HEK293T (cell line): ENCODE measurements at regions not wholly inside any gene's neighbourhood (a gene's known extent, or its start where the extent isn't known, plus 50 kb on each side); places are given as distances from the start of the nearest gene placed in this dataset.

Source experiments
- CTCF ChIA-PET: fragments of 350-600 bp; formaldehyde crosslinking; extraction: SDS; loops from one replicate; lab custom pipeline; 2021; ENCODE audit warnings: antibody characterized with exemption, inconsistent platforms; lab: Yijun Ruan, JAX
- POLR2A ChIA-PET: fragments of 350-600 bp; formaldehyde crosslinking; extraction: SDS; loops from one replicate; lab custom pipeline; 2020; ENCODE audit warnings: antibody characterized with exemption, inconsistent platforms; lab: Yijun Ruan, JAX
- DNase-seq: peaks from one replicate; pipeline ENCODE4 v3.0.0; 2012; ENCODE audit warnings: mixed read lengths; ENCODE audit errors: extremely low spot score
- ARNT ChIP-seq: fragments of 450-650 bp; IDR thresholded peaks from 2 replicates; pipeline ENCODE4 v1.6.1; 2017; ENCODE audit warnings: mild to moderate bottlenecking
- BHLHE40 ChIP-seq: fragments of 450-650 bp; IDR thresholded peaks from 2 replicates; pipeline ENCODE4 v1.6.1; 2016; ENCODE audit warnings: mild to moderate bottlenecking, moderate library complexity, borderline replicate concordance
- CTBP1 ChIP-seq: fragments of 450-650 bp; IDR thresholded peaks from 2 replicates; pipeline ENCODE4 v1.6.1; 2016; ENCODE audit warnings: borderline replicate concordance
- ELF4 ChIP-seq: fragments of 450-650 bp; IDR thresholded peaks from 2 replicates; pipeline ENCODE4 v1.6.1; 2017; ENCODE audit warnings: antibody characterized with exemption
- FOXA1 ChIP-seq: fragments of 450-650 bp; IDR thresholded peaks from 2 replicates; pipeline ENCODE4 v1.6.1; 2016; ENCODE audit warnings: mild to moderate bottlenecking
- FOXK2 ChIP-seq: fragments of 450-650 bp; IDR thresholded peaks from 2 replicates; pipeline ENCODE4 v1.6.1; 2016; ENCODE audit warnings: mild to moderate bottlenecking
- FOXM1 ChIP-seq: fragments of 450-650 bp; IDR thresholded peaks from 2 replicates; pipeline ENCODE4 v1.6.1; 2017; ENCODE audit warnings: mild to moderate bottlenecking, borderline replicate concordance
- HDGF ChIP-seq: fragments of 450-650 bp; IDR thresholded peaks from 2 replicates; pipeline ENCODE4 v1.6.1; 2017; ENCODE audit warnings: antibody characterized with exemption, borderline replicate concordance
- L3MBTL2 ChIP-seq: fragments of 450-650 bp; conservative IDR thresholded peaks from 2 replicates; pipeline ENCODE4 v1.6.1; 2016; ENCODE audit warnings: mild to moderate bottlenecking
- LEF1 ChIP-seq: fragments of 450-650 bp; IDR thresholded peaks from 2 replicates; pipeline ENCODE4 v1.6.1; 2017; ENCODE audit warnings: mild to moderate bottlenecking, borderline replicate concordance
- NFRKB ChIP-seq: fragments of 450-650 bp; IDR thresholded peaks from 2 replicates; pipeline ENCODE4 v1.6.1; 2016; ENCODE audit warnings: mild to moderate bottlenecking, moderate library complexity
- SP1 ChIP-seq: fragments of 450-650 bp; IDR thresholded peaks from 2 replicates; pipeline ENCODE4 v1.6.1; 2017
- SUZ12 ChIP-seq: fragments of 450-650 bp; IDR thresholded peaks from 2 replicates; pipeline ENCODE4 v1.6.1; 2016; ENCODE audit warnings: mild to moderate bottlenecking
- TARDBP ChIP-seq: fragments of 450-650 bp; IDR thresholded peaks from 2 replicates; pipeline ENCODE4 v1.6.1; 2016
- ZNF384 ChIP-seq: fragments of 450-650 bp; IDR thresholded peaks from 2 replicates; pipeline ENCODE4 v1.6.1; 2016
- TF ChIP-seq, protein P1 (sequence below): fragments of 450-650 bp; IDR thresholded peaks from 2 replicates; pipeline ENCODE4 v1.6.1; 2016

DNA sequence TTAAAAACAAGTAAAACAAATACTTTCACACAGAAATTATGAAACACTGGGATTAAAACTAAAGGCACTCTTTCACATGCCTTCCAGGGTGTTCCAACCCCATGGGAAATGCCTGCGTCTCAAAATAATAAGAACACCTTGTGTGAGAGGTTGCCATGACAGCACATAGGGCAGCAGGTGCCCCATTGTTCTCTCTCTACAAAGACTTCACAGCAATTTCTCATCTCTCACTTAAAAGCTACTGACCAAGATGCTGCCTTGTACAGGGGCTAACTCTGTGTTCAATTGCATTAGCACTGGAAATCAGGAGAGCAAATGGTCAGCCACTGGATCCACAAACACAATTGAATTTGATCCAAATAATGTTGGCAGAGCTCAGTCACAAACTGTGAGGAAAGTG lies 102.5 kb upstream of the GALNTL6 start:
- ChIA-PET POLR2A (no interaction called here), CTCF (no interaction called here)
- DNase-seq, result no peak
- no peak for TF ChIP-seq SP1
- no peak for TF ChIP-seq NFRKB
- no peak for TF ChIP-seq FOXK2
- TF ChIP-seq, protein P1, sequence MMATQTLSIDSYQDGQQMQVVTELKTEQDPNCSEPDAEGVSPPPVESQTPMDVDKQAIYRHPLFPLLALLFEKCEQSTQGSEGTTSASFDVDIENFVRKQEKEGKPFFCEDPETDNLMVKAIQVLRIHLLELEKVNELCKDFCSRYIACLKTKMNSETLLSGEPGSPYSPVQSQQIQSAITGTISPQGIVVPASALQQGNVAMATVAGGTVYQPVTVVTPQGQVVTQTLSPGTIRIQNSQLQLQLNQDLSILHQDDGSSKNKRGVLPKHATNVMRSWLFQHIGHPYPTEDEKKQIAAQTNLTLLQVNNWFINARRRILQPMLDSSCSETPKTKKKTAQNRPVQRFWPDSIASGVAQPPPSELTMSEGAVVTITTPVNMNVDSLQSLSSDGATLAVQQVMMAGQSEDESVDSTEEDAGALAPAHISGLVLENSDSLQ, result no peak
- no peak for TF ChIP-seq BHLHE40

DNA sequence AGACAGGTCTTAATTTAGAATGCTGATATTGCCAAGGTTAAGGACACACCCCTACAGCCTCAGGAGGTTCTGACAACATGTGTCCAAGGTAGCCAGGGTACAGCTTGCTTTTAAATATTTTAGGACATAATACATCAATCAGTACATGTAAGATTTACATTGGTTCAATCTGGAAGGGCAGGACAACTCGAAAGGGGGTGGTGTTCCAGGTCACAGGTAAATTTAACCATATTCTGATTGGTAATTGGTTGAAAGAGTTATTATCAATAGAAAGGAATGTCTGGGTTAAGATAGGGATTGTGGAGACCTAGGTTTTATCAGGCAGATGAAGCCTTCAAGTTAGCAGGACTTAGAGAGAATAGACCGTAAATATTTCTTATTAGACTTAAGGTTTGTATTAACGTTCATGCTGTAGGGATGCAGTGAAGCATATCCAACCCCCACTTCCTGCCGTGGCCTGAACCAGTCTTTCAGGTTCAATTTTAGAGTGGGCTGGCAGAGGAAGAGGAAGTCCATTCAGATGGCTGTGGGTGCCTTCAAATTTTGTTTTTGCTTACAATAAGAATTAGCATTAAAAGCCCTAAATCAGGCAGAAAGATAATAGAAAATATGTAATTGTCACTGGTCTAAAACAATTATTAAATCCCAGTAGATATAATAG lies 136.5 kb upstream of the GALNTL6 start:
- no peak for DNase-seq
- POLR2A ChIA-PET, result interaction anchor here (0.7 kb wide), 1 partner anchor 798 kb away, joined by 3 read pairs; no protein-coding TSS in a partner anchor
- no peak for TF ChIP-seq FOXK2
- TF ChIP-seq LEF1, result no peak
- TF ChIP-seq CTBP1, result no peak
- TF ChIP-seq, protein P1, result no peak
- TF ChIP-seq ZNF384, result no peak
- TF ChIP-seq ARNT, result no peak
- no peak for TF ChIP-seq FOXM1
- CTCF ChIA-PET, result interaction anchor here (0.7 kb wide), 1 partner anchor 885 kb away, joined by 4 read pairs; no protein-coding TSS in a partner anchor

DNA sequence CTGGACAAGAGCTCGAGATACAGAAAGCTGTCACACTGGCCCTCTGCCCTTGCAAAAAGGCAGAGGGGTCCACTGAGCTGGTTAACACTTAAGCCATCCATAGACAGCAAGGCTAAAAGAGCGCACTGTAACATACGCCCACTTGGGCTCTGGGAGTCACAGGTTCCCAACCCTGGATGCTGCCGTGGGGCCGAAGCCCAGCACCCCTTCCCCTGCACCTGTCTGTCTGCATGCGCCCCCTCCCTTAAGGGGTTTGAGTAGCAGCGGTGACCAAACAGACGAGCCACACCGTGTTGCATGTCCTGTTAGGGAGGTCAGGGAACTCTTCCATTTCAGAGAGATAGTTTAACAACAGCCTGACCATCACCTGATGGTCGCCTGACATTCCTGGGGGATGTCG lies 138.4 kb upstream of the GALNTL6 start:
- TF ChIP-seq LEF1 (no peak), FOXA1 (no peak), ARNT (no peak), ELF4 (no peak), BHLHE40 (no peak), SP1 (no peak), L3MBTL2 (no peak), NFRKB (no peak)
- DNase-seq, result no peak
- ChIA-PET CTCF (no interaction called here), POLR2A (no interaction called here)

DNA sequence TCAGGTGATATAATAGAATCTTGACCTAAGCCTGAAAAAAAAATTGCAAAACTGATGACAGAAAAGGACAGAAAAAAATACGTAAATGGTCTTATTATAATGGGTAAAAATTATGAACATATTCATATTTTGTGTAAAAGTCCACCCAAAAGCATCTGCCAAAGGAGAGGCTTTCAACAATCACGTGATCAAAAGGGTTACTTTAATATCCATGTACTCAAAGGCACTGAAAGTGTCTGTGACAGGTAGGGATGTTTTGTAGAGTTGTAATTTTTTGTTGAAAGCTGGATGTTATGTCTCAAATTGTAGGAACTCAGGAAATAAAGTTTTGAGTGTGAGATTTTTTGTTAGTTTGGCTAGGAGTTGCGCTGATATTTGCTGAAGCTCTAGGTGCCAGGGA lies 144.8 kb upstream of the GALNTL6 start:
- ChIA-PET CTCF (no interaction called here), POLR2A (no interaction called here)
- DNase-seq, result no peak
- TF ChIP-seq ZNF384 (no peak), FOXA1 (no peak), BHLHE40 (no peak), FOXM1 (no peak), SP1 (no peak), L3MBTL2 (no peak), TARDBP (no peak), SUZ12 (no peak), NFRKB (no peak), ARNT (no peak)

DNA sequence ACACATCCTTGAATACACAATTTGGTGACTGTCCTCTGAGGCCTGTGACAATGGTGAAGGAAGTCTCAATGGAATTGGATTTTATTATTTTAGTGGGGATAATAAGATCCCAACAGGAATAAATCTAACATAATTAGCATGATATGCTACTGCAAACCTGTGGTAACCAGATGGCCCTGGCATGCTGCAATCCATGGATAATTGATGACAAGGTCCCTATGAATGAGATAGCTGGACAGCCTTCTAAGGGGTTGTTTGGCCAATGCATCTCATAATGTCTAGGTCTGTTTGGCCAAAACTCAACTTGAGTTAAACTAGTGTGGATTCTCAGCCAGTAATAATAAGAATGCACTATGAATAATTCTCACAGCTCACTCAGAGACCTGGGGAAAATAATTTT lies 145.3 kb upstream of the GALNTL6 start:
- DNase-seq, result no peak
- TF ChIP-seq FOXM1 (no peak), ZNF384 (no peak), ELF4 (no peak), L3MBTL2 (no peak), CTBP1 (no peak), NFRKB (no peak), TARDBP (no peak), SP1 (no peak), LEF1 (no peak), HDGF (no peak), BHLHE40 (no peak), SUZ12 (no peak), FOXK2 (no peak)
- ChIA-PET POLR2A (no interaction called here), CTCF (no interaction called here)

DNA sequence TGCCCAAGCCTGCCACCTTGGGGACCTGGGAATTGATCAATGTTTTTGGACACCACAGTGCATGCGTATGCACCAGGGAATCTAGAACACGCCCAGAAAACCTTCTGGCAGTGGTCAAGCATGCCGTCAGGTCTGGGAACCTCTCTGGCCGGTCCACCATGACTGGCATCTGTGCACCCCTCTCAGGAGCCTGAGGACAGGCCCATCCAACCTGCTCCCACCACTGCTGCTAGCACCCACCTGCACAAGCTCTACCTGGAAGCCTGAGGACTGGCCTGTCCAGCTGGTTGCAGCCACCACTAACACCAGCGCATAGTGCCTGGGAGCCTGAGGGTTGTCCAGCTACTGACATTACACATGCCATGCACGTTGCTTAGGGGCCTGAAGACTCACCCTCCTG lies 162.1 kb upstream of the GALNTL6 start:
- ChIA-PET CTCF (no interaction called here), POLR2A (no interaction called here)
- DNase-seq, result no peak
- TF ChIP-seq SUZ12 (no peak), FOXA1 (no peak), NFRKB (no peak), L3MBTL2 (no peak), FOXK2 (no peak)

DNA sequence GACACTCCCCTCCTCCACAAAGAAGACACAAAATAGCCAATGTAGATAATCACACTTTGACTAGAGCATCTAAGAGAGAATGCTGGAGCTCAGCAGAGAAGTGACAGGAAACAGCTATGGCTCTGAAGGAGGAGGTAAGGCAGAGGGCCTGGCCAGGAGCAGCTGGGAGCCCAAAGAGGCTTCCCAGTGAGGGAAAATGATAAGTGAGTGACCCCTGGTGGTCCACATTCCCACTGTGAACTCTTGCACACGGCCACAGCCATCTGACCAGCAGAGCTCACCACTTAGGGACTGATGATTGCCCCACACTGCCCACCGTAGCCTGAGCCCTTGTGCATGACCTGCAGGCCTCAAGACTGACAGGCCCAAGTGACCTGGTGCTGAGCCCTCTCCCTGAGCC lies 162.7 kb upstream of the GALNTL6 start:
- CTCF ChIA-PET, result no interaction called here
- POLR2A ChIA-PET, result no interaction called here
- peak; percentile 31 for DNase-seq
- no peak for TF ChIP-seq ZNF384
- no peak for TF ChIP-seq SP1
- TF ChIP-seq FOXM1, result no peak
- TF ChIP-seq ELF4, result no peak
- no peak for TF ChIP-seq CTBP1
- TF ChIP-seq LEF1, result no peak
- TF ChIP-seq ARNT, result no peak
- TF ChIP-seq, protein P1, result no peak
- TF ChIP-seq FOXA1, result no peak
- no peak for TF ChIP-seq HDGF
- TF ChIP-seq NFRKB, result no peak
- no peak for TF ChIP-seq TARDBP
- TF ChIP-seq SUZ12, result no peak
